Endothelial cell of umbilical vein (primary cell): ENCODE measurements at regions not wholly inside any gene's neighbourhood (a gene's known extent, or its start where the extent isn't known, plus 50 kb on each side); places are given as distances from the start of the nearest gene placed in this dataset.

ENCODE experiments used
- BruUV-seq: library from RNA; stranded (reverse); fragments of 400-500 nt; replicated peaks from 2 replicates; lab custom pipeline; 2021; lab: Mats Ljungman, UMichigan
- CTCF ChIA-PET: fragments of 300-600, 350-600 bp; sonication (Branson Sonifier 250); formaldehyde crosslinking; loops from one replicate; lab custom pipeline; 2021; ENCODE audit warnings: antibody characterized with exemption, inconsistent platforms; lab: Charles Lee
- POLR2A ChIA-PET: fragments of 300-600, 350-600 bp; sonication (Branson Sonifier 250); formaldehyde crosslinking; loops from one replicate; lab custom pipeline; 2021; ENCODE audit warnings: antibody characterized with exemption, inconsistent platforms; lab: Charles Lee
- DNase-seq: peaks from one replicate; pipeline ENCODE4 v3.0.0-alpha.2; 2011; ENCODE audit warnings: low read depth, low spot score
- FAIRE-seq: peaks from 2 replicates; lab custom pipeline; 2011; peaks lifted over from hg19 to GRCh38; lab: Jason Lieb, UNC
- H2AFZ ChIP-seq: 2 replicates; pipeline ENCODE4 v1.6.0; 2012; ENCODE audit warnings: low read depth, low read length, control low read depth, inconsistent platforms
- H3K27ac ChIP-seq: 2 replicates; pipeline ENCODE4 v1.5.1; 2011; ENCODE audit warnings: low read depth, mild to moderate bottlenecking, control low read depth, low read length, moderate library complexity; ENCODE audit not compliant: insufficient read depth
- H3K27me3 ChIP-seq, 2 experiments: 2 replicates each; pipeline versions ENCODE4 v1.6.0 to v1.6.1; 2011; ENCODE audit warnings: low read length in 2 of 2, mixed read lengths in 1 of 2; ENCODE audit not compliant: control insufficient read depth in 2 of 2, insufficient read depth in 2 of 2
- H3K36me3 ChIP-seq, 2 experiments: 2 replicates in 1 of 2; 3 replicates in 1 of 2; pipeline ENCODE4 v1.5.1; 2011; ENCODE audit warnings: low read length in 2 of 2, mild to moderate bottlenecking in 1 of 2, moderate library complexity in 1 of 2; ENCODE audit not compliant: control insufficient read depth in 2 of 2, insufficient read depth in 2 of 2; ENCODE audit errors: extremely low read depth in 1 of 2
- H3K4me1 ChIP-seq: 3 replicates; pipeline ENCODE4 v1.5.1; 2011; ENCODE audit warnings: mild to moderate bottlenecking, low read length; ENCODE audit not compliant: control insufficient read depth, insufficient read depth; ENCODE audit errors: extremely low read depth
- H3K4me2 ChIP-seq: 2 replicates; pipeline ENCODE4 v1.6.1; 2011; ENCODE audit warnings: low read length, control low read depth, mixed read lengths; ENCODE audit not compliant: insufficient read depth
- H3K4me3 ChIP-seq, 3 experiments: fragments of 200-600 bp in 1 of 3; sonication (generic), shearing (Covaris generic) in 1 of 3; replicated peaks in 1 of 3; 2 replicates each; pipeline ENCODE4 v1.5.1; 2011 to 2016; ENCODE audit warnings: control low read depth in 3 of 3, low read length in 3 of 3, mild to moderate bottlenecking in 2 of 3, inconsistent platforms in 1 of 3, low read depth in 1 of 3, moderate library complexity in 1 of 3; ENCODE audit not compliant: insufficient read depth in 1 of 3
- H3K79me2 ChIP-seq: 2 replicates; pipeline ENCODE4 v1.6.0; 2012; ENCODE audit warnings: low read length, inconsistent platforms; ENCODE audit not compliant: control insufficient read depth, insufficient read depth
- H3K9ac ChIP-seq: replicated peaks from 2 replicates; pipeline ENCODE3; 2011; ENCODE audit warnings: low read length, control low read depth; ENCODE audit not compliant: insufficient read depth; ENCODE audit errors: extremely low read depth
- H3K9me1 ChIP-seq: replicated peaks from 3 replicates; pipeline ENCODE4 v1.6.0; 2011; ENCODE audit warnings: mild to moderate bottlenecking, low read length; ENCODE audit not compliant: control insufficient read depth, insufficient read depth; ENCODE audit errors: extremely low read depth
- H3K9me3 ChIP-seq: replicated peaks from 2 replicates; pipeline ENCODE4 v1.5.1; 2012; ENCODE audit warnings: low read length, inconsistent platforms; ENCODE audit not compliant: control insufficient read depth, insufficient read depth
- H4K20me1 ChIP-seq: replicated peaks from 2 replicates; pipeline ENCODE3; 2011; ENCODE audit warnings: mild to moderate bottlenecking, low read length; ENCODE audit not compliant: control insufficient read depth, insufficient read depth; ENCODE audit errors: extremely low read depth
- EZH2 ChIP-seq: IDR thresholded peaks from 2 replicates; pipeline ENCODE4 v1.6.1; 2012; ENCODE audit warnings: borderline replicate concordance, low read depth, mild to moderate bottlenecking, moderate library complexity, low read length, inconsistent platforms; ENCODE audit not compliant: severe bottlenecking
- FOS ChIP-seq: IDR thresholded peaks from 2 replicates; pipeline ENCODE4 v1.6.1; 2011; ENCODE audit warnings: mild to moderate bottlenecking, low read length, moderate library complexity, borderline replicate concordance; ENCODE audit not compliant: insufficient read depth
- GATA2 ChIP-seq: IDR thresholded peaks from 2 replicates; pipeline ENCODE4 v1.7.0; 2011; ENCODE audit warnings: low read depth, mild to moderate bottlenecking, moderate library complexity, mixed read lengths, low read length; ENCODE audit not compliant: insufficient read length, insufficient read depth
- JUN ChIP-seq: IDR thresholded peaks from 2 replicates; pipeline ENCODE4 v1.6.1; 2011; ENCODE audit warnings: borderline replicate concordance, low read depth; ENCODE audit not compliant: insufficient read length, insufficient read depth
- MAX ChIP-seq: IDR thresholded peaks from 2 replicates; pipeline ENCODE4 v1.6.1; 2011; ENCODE audit not compliant: insufficient read depth, insufficient read length
- MYC ChIP-seq: IDR thresholded peaks from one replicate; pipeline ENCODE4 v1.6.1; 2011; ENCODE audit warnings: mild to moderate bottlenecking, low read depth, low read length
- POLR2A ChIP-seq: IDR thresholded peaks from 2 replicates; pipeline ENCODE4 v1.6.1; 2012; ENCODE audit warnings: low read depth, mild to moderate bottlenecking, control low read depth, low read length
- POLR2AphosphoS5 ChIP-seq: IDR thresholded peaks from 2 replicates; pipeline ENCODE4 v1.6.1; 2012; ENCODE audit warnings: low read depth, mild to moderate bottlenecking, control low read depth, low read length, moderate library complexity; ENCODE audit not compliant: insufficient read depth
- dilution Hi-C: fragments of 300-500 bp; cut with MboI; formaldehyde crosslinking; loops from one replicate; pipeline ENCODE4 v1.15.0; 2019; ENCODE audit warnings: low sequenced_read_pairs; ENCODE audit not compliant: extremely low pct_ligation_motif_present
- intact Hi-C: fragments of 100-400 bp; cut with micrococcal nuclease; formaldehyde crosslinking; loops from one replicate; pipeline ENCODE4 v1.10.0; 2022
- TF ChIP-seq, protein P1 (sequence below), 2 donors: IDR thresholded peaks; 1 replicate in 1 of 2; 2 replicates in 1 of 2; pipeline ENCODE4 v1.5.1; 2011; ENCODE audit warnings: low read length in 2 of 2, mild to moderate bottlenecking in 2 of 2, moderate library complexity in 2 of 2, control low read depth in 1 of 2, inconsistent platforms in 1 of 2, low read depth in 1 of 2; ENCODE audit not compliant: insufficient read depth in 1 of 2; ENCODE audit errors: extremely low read depth in 1 of 2

DNA sequence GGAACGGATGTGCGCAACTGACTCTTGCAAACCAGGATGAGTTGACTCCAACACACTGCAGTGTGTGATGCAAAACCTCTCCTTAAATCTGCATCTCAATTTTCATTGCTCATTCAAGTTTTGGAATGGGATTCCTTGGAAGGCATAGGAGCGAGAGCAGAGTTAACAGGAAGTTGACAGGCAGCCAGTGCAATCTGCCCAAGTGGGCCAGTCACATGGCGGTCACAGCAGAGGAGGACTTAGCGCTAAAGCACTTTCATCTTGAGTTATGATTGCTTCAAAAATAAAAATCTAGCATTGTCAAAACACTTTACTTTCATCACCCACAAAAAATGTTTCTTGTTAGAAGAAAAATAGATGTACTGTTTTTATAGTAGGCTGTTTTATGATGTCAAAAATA, 439.0 kb downstream of the FBXO15 start:
- intact Hi-C loops = no loop called here
- dilution Hi-C loops = no loop called here
- H3K9me1 ChIP-seq = no peaks in the 10 kb centered on the region

More for the DNA sequence above, 439.0 kb downstream of the FBXO15 start:
- H4K20me1 ChIP-seq = no peaks in the 10 kb centered on the region
- DNase-seq (no peak), FAIRE-seq (no peak)
- no peaks in the 10 kb centered on the region for H3K27me3 ChIP-seq
- H3K4me1 ChIP-seq = no peaks in the 10 kb centered on the region
- H2AFZ ChIP-seq = no peak overlapping the region
- ChIA-PET POLR2A (no interaction called here), CTCF (no interaction called here)
- no peak for TF ChIP-seq MAX
- TF ChIP-seq POLR2AphosphoS5 = no peak
- no peak for TF ChIP-seq EZH2
- TF ChIP-seq GATA2 = no peak
- TF ChIP-seq FOS = no peak
- TF ChIP-seq, protein P1, sequence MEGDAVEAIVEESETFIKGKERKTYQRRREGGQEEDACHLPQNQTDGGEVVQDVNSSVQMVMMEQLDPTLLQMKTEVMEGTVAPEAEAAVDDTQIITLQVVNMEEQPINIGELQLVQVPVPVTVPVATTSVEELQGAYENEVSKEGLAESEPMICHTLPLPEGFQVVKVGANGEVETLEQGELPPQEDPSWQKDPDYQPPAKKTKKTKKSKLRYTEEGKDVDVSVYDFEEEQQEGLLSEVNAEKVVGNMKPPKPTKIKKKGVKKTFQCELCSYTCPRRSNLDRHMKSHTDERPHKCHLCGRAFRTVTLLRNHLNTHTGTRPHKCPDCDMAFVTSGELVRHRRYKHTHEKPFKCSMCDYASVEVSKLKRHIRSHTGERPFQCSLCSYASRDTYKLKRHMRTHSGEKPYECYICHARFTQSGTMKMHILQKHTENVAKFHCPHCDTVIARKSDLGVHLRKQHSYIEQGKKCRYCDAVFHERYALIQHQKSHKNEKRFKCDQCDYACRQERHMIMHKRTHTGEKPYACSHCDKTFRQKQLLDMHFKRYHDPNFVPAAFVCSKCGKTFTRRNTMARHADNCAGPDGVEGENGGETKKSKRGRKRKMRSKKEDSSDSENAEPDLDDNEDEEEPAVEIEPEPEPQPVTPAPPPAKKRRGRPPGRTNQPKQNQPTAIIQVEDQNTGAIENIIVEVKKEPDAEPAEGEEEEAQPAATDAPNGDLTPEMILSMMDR (IDR thresholded peaks at IDR 0.05; ENCODE audit: extremely low read depth in 1 of 2, insufficient read depth in 1 of 2, low read depth in 1 of 2, low read length in 2 of 2) = no peak
- TF ChIP-seq MYC = no peak
- no peak for TF ChIP-seq POLR2A
- no peak for TF ChIP-seq JUN
- no peak overlapping the region for H3K4me2 ChIP-seq
- no peaks in the 10 kb centered on the region for H3K79me2 ChIP-seq
- H3K9ac ChIP-seq = no peak overlapping the region
- peaks cover 5% of the 10 kb centered on the region for H3K9me3 ChIP-seq
- no peak overlapping the region for H3K27ac ChIP-seq
- no peaks in the 10 kb centered on the region for H3K36me3 ChIP-seq
- no peak overlapping the region for H3K4me3 ChIP-seq
- BruUV-seq = no TSS peak
